Ascending aorta (tissue), 2 donors: ENCODE measurements at regions not wholly inside any gene's neighbourhood (a gene's known extent, or its start where the extent isn't known, plus 50 kb on each side); places are given as distances from the start of the nearest gene placed in this dataset.

Source experiments
- DNase-seq, 2 donors: peaks; one replicate each; pipeline ENCODE4 v3.0.0-alpha.2; 2019; ENCODE audit warnings: low spot score in 2 of 2
- H3K27ac ChIP-seq, 2 donors: fragments of 200-600 bp; sonication (generic); one replicate each; pipeline ENCODE4 v1.5.1; 2016 to 2017; ENCODE audit warnings: mild to moderate bottlenecking in 1 of 2
- H3K27me3 ChIP-seq: fragments of 200-600 bp; sonication (generic); one replicate; pipeline ENCODE4 v1.5.1; 2017
- H3K36me3 ChIP-seq, 2 donors: fragments of 200-600 bp; sonication (generic); one replicate each; pipeline ENCODE4 v1.5.1; 2016
- H3K4me1 ChIP-seq, 2 donors: fragments of 200-600 bp; sonication (generic); one replicate each; pipeline ENCODE4 v1.5.1; 2016 to 2017; ENCODE audit warnings: mild to moderate bottlenecking in 1 of 2
- H3K4me3 ChIP-seq, 2 donors: fragments of 200-600 bp; sonication (generic); one replicate each; pipeline ENCODE4 v1.5.1; 2016 to 2017; ENCODE audit warnings: mild to moderate bottlenecking in 1 of 2
- H3K9me3 ChIP-seq, 2 donors: fragments of 200-600 bp; sonication (generic); one replicate each; pipeline ENCODE4 v1.5.1; 2016
- intact Hi-C: fragments of 100-400 bp; cut with DNase I; formaldehyde crosslinking; loops from one replicate; pipeline ENCODE4 v1.15.1; 2023
- TF ChIP-seq, protein P1 (sequence below), 3 experiments: fragments of 200-600 bp in 2 of 3; fragments of 450-650 bp in 1 of 3; sonication (generic) in 2 of 3; IDR thresholded peaks; one replicate each; pipeline ENCODE4 v1.5.1; 2016 to 2019; ENCODE audit warnings: antibody characterized with exemption in 3 of 3, mild to moderate bottlenecking in 1 of 3, moderate library complexity in 1 of 3

- Histone ChIP-seq H3K9me3 (no peaks in the 10 kb centered on the region), H3K4me3 (no peak overlapping the region), H3K27ac (no peak overlapping the region), H3K4me1 (no peaks in the 10 kb centered on the region), H3K27me3 (no peaks in the 10 kb centered on the region), H3K36me3 (no peaks in the 10 kb centered on the region)
- DNase-seq: no peak
- TF ChIP-seq, protein P1, sequence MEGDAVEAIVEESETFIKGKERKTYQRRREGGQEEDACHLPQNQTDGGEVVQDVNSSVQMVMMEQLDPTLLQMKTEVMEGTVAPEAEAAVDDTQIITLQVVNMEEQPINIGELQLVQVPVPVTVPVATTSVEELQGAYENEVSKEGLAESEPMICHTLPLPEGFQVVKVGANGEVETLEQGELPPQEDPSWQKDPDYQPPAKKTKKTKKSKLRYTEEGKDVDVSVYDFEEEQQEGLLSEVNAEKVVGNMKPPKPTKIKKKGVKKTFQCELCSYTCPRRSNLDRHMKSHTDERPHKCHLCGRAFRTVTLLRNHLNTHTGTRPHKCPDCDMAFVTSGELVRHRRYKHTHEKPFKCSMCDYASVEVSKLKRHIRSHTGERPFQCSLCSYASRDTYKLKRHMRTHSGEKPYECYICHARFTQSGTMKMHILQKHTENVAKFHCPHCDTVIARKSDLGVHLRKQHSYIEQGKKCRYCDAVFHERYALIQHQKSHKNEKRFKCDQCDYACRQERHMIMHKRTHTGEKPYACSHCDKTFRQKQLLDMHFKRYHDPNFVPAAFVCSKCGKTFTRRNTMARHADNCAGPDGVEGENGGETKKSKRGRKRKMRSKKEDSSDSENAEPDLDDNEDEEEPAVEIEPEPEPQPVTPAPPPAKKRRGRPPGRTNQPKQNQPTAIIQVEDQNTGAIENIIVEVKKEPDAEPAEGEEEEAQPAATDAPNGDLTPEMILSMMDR (IDR thresholded peaks at IDR 0.05): no peak
- intact Hi-C loops: no loop called here
Observed at GRCh38 chr1:34412598-34413370, 236.1 kb downstream of the C1orf94 start.

GRCh38 chr1:34415140-34415539, 238.4 kb downstream of the C1orf94 start:
- Histone ChIP-seq H3K4me3 (no peak overlapping the region), H3K4me1 (no peaks in the 10 kb centered on the region), H3K36me3 (no peaks in the 10 kb centered on the region), H3K27ac (no peak overlapping the region), H3K9me3 (no peaks in the 10 kb centered on the region), H3K27me3 (no peaks in the 10 kb centered on the region)
- intact Hi-C loops: no loop called here
- TF ChIP-seq, protein P1 (IDR thresholded peaks at IDR 0.05): no peak
- DNase-seq: no peak

DNA sequence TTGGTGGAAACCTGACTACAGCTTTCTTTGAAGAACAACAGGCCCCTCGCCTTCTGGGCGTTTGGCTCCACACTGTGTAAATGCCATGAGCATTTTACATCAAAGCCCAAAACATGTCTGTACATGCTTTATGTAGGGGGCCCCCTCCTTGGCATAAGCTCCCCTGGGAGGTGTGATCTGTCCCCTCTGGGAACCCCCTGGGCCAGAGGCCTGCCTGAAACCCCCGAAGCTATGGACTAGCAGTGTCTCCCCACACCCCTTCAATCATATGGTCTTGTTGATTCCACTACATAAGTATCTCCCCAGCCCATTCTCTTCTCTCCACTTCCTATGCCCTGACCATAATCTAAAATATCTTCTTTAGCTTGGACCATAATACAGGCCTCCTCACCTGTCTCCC, 241.5 kb downstream of the C1orf94 start:
- no peaks in the 10 kb centered on the region for H3K9me3 ChIP-seq
- H3K4me3 ChIP-seq: no peak overlapping the region
- H3K27me3 ChIP-seq: no peaks in the 10 kb centered on the region
- H3K36me3 ChIP-seq: no peaks in the 10 kb centered on the region
- TF ChIP-seq, protein P1 (IDR thresholded peaks at IDR 0.05): no peak
- DNase-seq: no peak
- no peaks in the 10 kb centered on the region for H3K4me1 ChIP-seq
- H3K27ac ChIP-seq: no peak overlapping the region
- intact Hi-C loops: no loop called here

- Histone ChIP-seq H3K27ac (no peak overlapping the region), H3K27me3 (no peaks in the 10 kb centered on the region), H3K36me3 (no peaks in the 10 kb centered on the region), H3K9me3 (no peaks in the 10 kb centered on the region), H3K4me3 (no peak overlapping the region), H3K4me1 (no peaks in the 10 kb centered on the region)
- peak in 1 of 2 donors; percentile 31 for DNase-seq
- TF ChIP-seq, protein P1 (IDR thresholded peaks at IDR 0.05): no peak
- intact Hi-C loops: no loop called here
Observed at GRCh38 chr1:34419663-34420136, 243.0 kb downstream of the C1orf94 start.

- Histone ChIP-seq H3K27ac (no peak overlapping the region), H3K27me3 (no peaks in the 10 kb centered on the region), H3K9me3 (no peaks in the 10 kb centered on the region), H3K4me3 (no peak overlapping the region), H3K4me1 (no peaks in the 10 kb centered on the region), H3K36me3 (no peaks in the 10 kb centered on the region)
- TF ChIP-seq, protein P1 (IDR thresholded peaks at IDR 0.05): no peak
- intact Hi-C loops: no loop called here
- no peak for DNase-seq
Observed at GRCh38 chr1:34425046-34425445, 248.3 kb downstream of the C1orf94 start.
